ENCODE measurements at regions not wholly inside any gene's neighbourhood (a gene's known extent, or its start where the extent isn't known, plus 50 kb on each side); places are given as distances from the start of the nearest gene placed in this dataset.
"Not testable (repeated sequence)": the region's sequence is repeated elsewhere in the genome, so short reads cannot be mapped to it uniquely, and the experiment has no call there.

- H3K27ac Mint-ChIP-seq, H3K9me3 Mint-ChIP-seq, H3K27me3 Mint-ChIP-seq, H3K4me3 Mint-ChIP-seq, DNase-seq, H3K4me1 Mint-ChIP-seq: not testable (repeated sequence)
- peak; percentile 68 for ATAC-seq
Observed at GRCh38 chr22:15583007-15583406, 55.0 kb downstream of the OR11H1 start.

- not testable (repeated sequence) for H3K27ac Mint-ChIP-seq, H3K4me1 Mint-ChIP-seq, ATAC-seq, H3K9me3 Mint-ChIP-seq, H3K27me3 Mint-ChIP-seq, DNase-seq, H3K4me3 Mint-ChIP-seq
Observed at GRCh38 chr22:15602199-15602598, 74.2 kb downstream of the OR11H1 start.

GRCh38 chr22:15603111-15603510 is 75.1 kb downstream of the OR11H1 start:
- not testable (repeated sequence) for H3K4me3 Mint-ChIP-seq, H3K27ac Mint-ChIP-seq, H3K27me3 Mint-ChIP-seq, H3K9me3 Mint-ChIP-seq, DNase-seq, H3K4me1 Mint-ChIP-seq
- peak; percentile 28 for ATAC-seq

- not testable (repeated sequence) for H3K9me3 Mint-ChIP-seq, ATAC-seq, H3K4me1 Mint-ChIP-seq, H3K27ac Mint-ChIP-seq, H3K4me3 Mint-ChIP-seq, DNase-seq, H3K27me3 Mint-ChIP-seq
Observed at GRCh38 chr22:15604176-15604575, 76.2 kb downstream of the OR11H1 start.

- not testable (repeated sequence) for ATAC-seq, DNase-seq, H3K4me3 Mint-ChIP-seq
Observed at GRCh38 chr22:15604679-15605078, 76.7 kb downstream of the OR11H1 start.

GRCh38 chr22:15612906-15613305 is 76.9 kb upstream of the POTEH start:
- H3K9me3 Mint-ChIP-seq, H3K4me1 Mint-ChIP-seq, ATAC-seq, H3K27me3 Mint-ChIP-seq, H3K27ac Mint-ChIP-seq, DNase-seq, H3K4me3 Mint-ChIP-seq: not testable (repeated sequence)

More at GRCh38 chr22:15604679-15605078, 76.7 kb downstream of the OR11H1 start:
- not testable (repeated sequence) for H3K27ac Mint-ChIP-seq, H3K9me3 Mint-ChIP-seq, H3K27me3 Mint-ChIP-seq, H3K4me1 Mint-ChIP-seq

GRCh38 chr22:15615136-15615535 is 74.7 kb upstream of the POTEH start:
- not testable (repeated sequence) for ATAC-seq, H3K27ac Mint-ChIP-seq, H3K4me1 Mint-ChIP-seq, DNase-seq, H3K9me3 Mint-ChIP-seq, H3K27me3 Mint-ChIP-seq, H3K4me3 Mint-ChIP-seq

GRCh38 chr22:15628224-15628623 is 61.6 kb upstream of the POTEH start:
- not testable (repeated sequence) for H3K27ac Mint-ChIP-seq, H3K4me3 Mint-ChIP-seq, DNase-seq, ATAC-seq, H3K4me1 Mint-ChIP-seq, H3K27me3 Mint-ChIP-seq, H3K9me3 Mint-ChIP-seq

GRCh38 chr22:15636765-15637164 is 53.1 kb upstream of the POTEH start:
- not testable (repeated sequence) for H3K4me1 Mint-ChIP-seq, H3K27me3 Mint-ChIP-seq, H3K27ac Mint-ChIP-seq, DNase-seq, ATAC-seq, H3K9me3 Mint-ChIP-seq, H3K4me3 Mint-ChIP-seq

GRCh38 chr22:15637471-15637870 is 52.4 kb upstream of the POTEH start:
- not testable (repeated sequence) for H3K4me1 Mint-ChIP-seq, H3K4me3 Mint-ChIP-seq, DNase-seq, H3K27ac Mint-ChIP-seq, H3K27me3 Mint-ChIP-seq, H3K9me3 Mint-ChIP-seq
- ATAC-seq = peak; percentile 21

GRCh38 chr22:15637886-15638285 is 51.9 kb upstream of the POTEH start:
- not testable (repeated sequence) for DNase-seq, H3K4me3 Mint-ChIP-seq, H3K9me3 Mint-ChIP-seq, H3K27ac Mint-ChIP-seq, H3K4me1 Mint-ChIP-seq, H3K27me3 Mint-ChIP-seq
- peak; percentile 15 for ATAC-seq

Data from stimulated activated naive CD8-positive, alpha-beta T cell treated with anti-CD3 and anti-CD28 coated beads, Interleukin-15, amount 100 ng/mL, for 72 hours (primary cell).